IMR-90 (cell line): ENCODE measurements at regions not wholly inside any gene's neighbourhood (a gene's known extent, or its start where the extent isn't known, plus 50 kb on each side); places are given as distances from the start of the nearest gene placed in this dataset.

Experiments used
- ATAC-seq: fragments of 200-7000 bp; cut with Tn5 transposase; 2 replicates; pipeline ENCODE4 v1.9.1; 2020; ENCODE audit warnings: low read depth, mild to moderate bottlenecking, moderate library complexity
- BruUV-seq: library from RNA; stranded (reverse); fragments of 400-500 nt; replicated peaks from 2 replicates; lab custom pipeline; 2021; lab: Mats Ljungman, UMichigan
- CTCF ChIA-PET: fragments of 300-600 bp; formaldehyde crosslinking; extraction: SDS; loops from one replicate; lab custom pipeline; 2021; ENCODE audit warnings: antibody characterized with exemption; lab: Yijun Ruan, JAX
- POLR2A ChIA-PET: fragments of 300-600 bp; sonication (Branson Sonifier 250); formaldehyde crosslinking; loops from one replicate; lab custom pipeline; 2022; ENCODE audit warnings: antibody characterized with exemption; ENCODE audit not compliant: unreplicated experiment; lab: Charles Lee
- DNase-seq: peaks from one replicate; pipeline ENCODE4 v3.0.0; 2013
- H2AFZ ChIP-seq: replicated peaks from 2 replicates; pipeline ENCODE3; 2013; ENCODE audit warnings: low read length, mild to moderate bottlenecking; ENCODE audit not compliant: poor library complexity
- H2AK5ac ChIP-seq: 2 replicates; pipeline ENCODE4 v1.6.1; 2013; ENCODE audit warnings: low read depth, low read length, inconsistent platforms
- H2AK9ac ChIP-seq: replicated peaks from 2 replicates; pipeline ENCODE3; 2013; ENCODE audit warnings: mild to moderate bottlenecking, low read depth, low read length, moderate library complexity; ENCODE audit not compliant: poor library complexity
- H2BK120ac ChIP-seq: 2 replicates; pipeline ENCODE4 v1.6.1; 2013; ENCODE audit warnings: low read depth, low read length, inconsistent platforms
- H2BK15ac ChIP-seq: 3 replicates; pipeline ENCODE4 v1.6.1; 2013; ENCODE audit warnings: low read depth, low read length, inconsistent platforms
- H2BK20ac ChIP-seq: 2 replicates; pipeline ENCODE4 v1.6.1; 2013; ENCODE audit warnings: low read depth, mild to moderate bottlenecking, inconsistent platforms, low read length, moderate library complexity
- H2BK5ac ChIP-seq: 2 replicates; pipeline ENCODE4 v1.6.1; 2013; ENCODE audit warnings: mild to moderate bottlenecking, low read depth, low read length, inconsistent platforms; ENCODE audit not compliant: poor library complexity, severe bottlenecking
- H3K14ac ChIP-seq: replicated peaks from 2 replicates; pipeline ENCODE4 v1.6.1; 2013; ENCODE audit warnings: low read depth, low read length, inconsistent platforms
- H3K18ac ChIP-seq: 2 replicates; pipeline ENCODE4 v1.6.1; 2013; ENCODE audit warnings: low read depth, low read length, control low read depth
- H3K23ac ChIP-seq: 2 replicates; pipeline ENCODE4 v1.6.1; 2013; ENCODE audit warnings: low read depth, low read length, inconsistent platforms
- H3K27ac ChIP-seq: 2 replicates; pipeline ENCODE4 v1.5.1; 2013; ENCODE audit warnings: mild to moderate bottlenecking, control low read depth, low read length; ENCODE audit not compliant: insufficient read depth
- H3K27me3 ChIP-seq: 2 replicates; pipeline ENCODE4 v1.6.1; 2013; ENCODE audit warnings: low read length; ENCODE audit not compliant: control insufficient read depth, insufficient read depth
- H3K36me3 ChIP-seq: 2 replicates; pipeline ENCODE4 v1.6.1; 2013; ENCODE audit warnings: low read length, mixed read lengths; ENCODE audit not compliant: control insufficient read depth, insufficient read depth
- H3K4ac ChIP-seq: 2 replicates; pipeline ENCODE4 v1.6.1; 2013; ENCODE audit warnings: low read depth, low read length, inconsistent platforms
- H3K4me1 ChIP-seq: 2 replicates; pipeline ENCODE4 v1.6.1; 2013; ENCODE audit warnings: low read length, mixed read lengths; ENCODE audit not compliant: control insufficient read depth, insufficient read depth
- H3K4me2 ChIP-seq: 2 replicates; pipeline ENCODE4 v1.6.1; 2013; ENCODE audit warnings: low read depth, mild to moderate bottlenecking, control low read depth, low read length, moderate library complexity
- H3K4me3 ChIP-seq: 2 replicates; pipeline ENCODE4 v1.5.1; 2013; ENCODE audit warnings: low read depth, mild to moderate bottlenecking, control low read depth, low read length, moderate library complexity; ENCODE audit not compliant: insufficient read depth
- H3K56ac ChIP-seq: 2 replicates; pipeline ENCODE4 v1.6.1; 2013; ENCODE audit warnings: low read length, inconsistent platforms; ENCODE audit not compliant: insufficient read depth; ENCODE audit errors: extremely low read depth
- H3K79me1 ChIP-seq, 2 experiments: 2 replicates each; pipeline ENCODE4 v1.6.1; 2013; ENCODE audit warnings: low read length in 2 of 2, inconsistent platforms in 1 of 2, low read depth in 1 of 2
- H3K9ac ChIP-seq: 2 replicates; pipeline ENCODE4 v1.6.1; 2013; ENCODE audit warnings: low read depth, low read length, control low read depth
- H3K9me1 ChIP-seq: 2 replicates; pipeline ENCODE4 v1.6.1; 2013; ENCODE audit warnings: low read length, inconsistent platforms; ENCODE audit not compliant: insufficient read depth
- H3K9me3 ChIP-seq: 2 replicates; pipeline ENCODE4 v1.6.1; 2013; ENCODE audit warnings: low read length; ENCODE audit not compliant: control insufficient read depth, insufficient read depth
- H4K20me1 ChIP-seq: 2 replicates; pipeline ENCODE4 v1.6.1; 2013; ENCODE audit warnings: low read length, inconsistent platforms; ENCODE audit not compliant: insufficient read depth
- H4K5ac ChIP-seq: 2 replicates; pipeline ENCODE4 v1.6.1; 2013; ENCODE audit warnings: mild to moderate bottlenecking, low read depth, low read length, control low read depth
- H4K8ac ChIP-seq, 2 experiments: 2 replicates each; pipeline ENCODE4 v1.6.1; 2013; ENCODE audit warnings: low read depth in 2 of 2, low read length in 2 of 2, control low read depth in 1 of 2, inconsistent platforms in 1 of 2
- H4K91ac ChIP-seq: 2 replicates; pipeline ENCODE4 v1.6.1; 2013; ENCODE audit warnings: low read depth, low read length, inconsistent platforms; ENCODE audit not compliant: insufficient read depth
- MAZ ChIP-seq: IDR thresholded peaks from 2 replicates; pipeline ENCODE4 v1.6.1; 2012; ENCODE audit warnings: low read depth, mild to moderate bottlenecking, low read length, improper control_type of control experiment, moderate library complexity, borderline replicate concordance
- MXI1 ChIP-seq: IDR thresholded peaks from 2 replicates; pipeline ENCODE4 v1.6.1; 2012; ENCODE audit warnings: low read depth, mild to moderate bottlenecking, low read length, moderate library complexity, borderline replicate concordance
- NFE2L2 ChIP-seq: fragments of 150-350 bp; IDR thresholded peaks from 2 replicates; pipeline ENCODE4 v1.6.1; 2016; ENCODE audit warnings: low read depth, mild to moderate bottlenecking, low read length
- RCOR1 ChIP-seq: IDR thresholded peaks from 2 replicates; pipeline ENCODE4 v1.6.1; 2012; ENCODE audit warnings: mild to moderate bottlenecking, low read length, improper control_type of control experiment; ENCODE audit not compliant: insufficient replicate concordance
- RFX5 ChIP-seq: IDR thresholded peaks from 2 replicates; pipeline ENCODE4 v1.8.0; 2012; ENCODE audit warnings: low read depth, mild to moderate bottlenecking, low read length, moderate library complexity
- SMC3 ChIP-seq: fragments of 150-350 bp; IDR thresholded peaks from 2 replicates; pipeline ENCODE4 v1.6.1; 2016; ENCODE audit warnings: low read depth, mild to moderate bottlenecking, antibody characterized with exemption, low read length, moderate library complexity
- WGBS, 2 experiments: methylation state at CpG; one replicate each; pipeline versions ENCODE4 v1.1.5 to v1.1.7; 2013; ENCODE audit warnings: missing lambda C conversion rate in 2 of 2; ENCODE audit not compliant: insufficient read length in 1 of 2; ENCODE audit errors: extremely low coverage in 2 of 2; 5-methylcytosine and 5-hydroxymethylcytosine counted together
- dilution Hi-C: fragments of 300-500 bp; cut with HindIII; formaldehyde crosslinking; loops from one replicate; pipeline ENCODE4 v1.14.3; 2018; ENCODE audit warnings: low sequenced_read_pairs; ENCODE audit not compliant: unreplicated experiment
- in situ Hi-C: fragments of 300-500 bp; cut with MboI; formaldehyde crosslinking; loops from 3 replicates; pipeline ENCODE4 v1.14.3; 2019; ENCODE audit warnings: low sequenced_read_pairs, inconsistent platforms, mixed read lengths
- intact Hi-C: fragments of 100-400 bp; cut with micrococcal nuclease; formaldehyde crosslinking; loops from 2 replicates; pipeline ENCODE4 v1.10.0; 2022

DNA sequence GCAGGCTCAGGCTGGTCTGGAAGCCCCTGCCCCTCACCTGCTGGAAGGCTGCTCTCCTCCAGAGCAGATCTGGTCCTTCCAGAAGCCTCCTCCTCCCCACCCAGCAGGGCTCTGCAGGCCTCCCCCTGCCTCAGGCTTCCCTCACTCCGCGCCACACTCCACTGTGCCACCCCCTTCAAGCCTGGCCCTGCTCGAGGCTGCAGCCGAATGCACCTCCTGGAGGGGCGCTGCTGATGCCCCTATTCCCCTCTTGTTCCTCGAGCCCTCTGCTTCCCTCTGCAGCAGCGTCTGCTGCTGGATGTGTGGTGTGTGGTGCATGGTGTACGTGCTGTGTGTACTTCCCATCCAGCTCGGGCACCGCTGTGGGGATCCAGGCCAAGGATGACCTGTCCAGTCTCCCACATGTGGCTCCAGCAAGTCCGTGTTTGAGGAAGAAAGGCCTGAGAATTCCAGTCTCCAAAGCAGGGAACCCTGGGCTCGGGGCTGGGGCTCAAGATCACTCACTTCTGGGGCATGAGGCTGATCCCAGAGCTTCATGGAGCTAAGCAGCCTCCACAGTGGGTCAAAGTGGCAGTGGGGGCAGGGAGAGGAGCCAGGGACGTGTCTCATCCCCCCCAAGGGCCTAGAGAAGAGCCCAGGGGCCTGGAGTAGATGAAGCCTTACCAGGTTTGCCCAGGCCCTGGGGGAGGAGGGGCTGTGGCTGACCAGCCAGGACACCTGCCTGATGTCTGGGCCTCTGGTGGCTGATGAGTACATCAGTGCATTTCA lies 136.0 kb upstream of the C14orf180 start:
- H3K23ac ChIP-seq: no peak overlapping the region
- no peak overlapping the region for H3K14ac ChIP-seq
- no peak overlapping the region for H3K4ac ChIP-seq
- H2BK120ac ChIP-seq: no peak overlapping the region
- H3K4me2 ChIP-seq: no peak overlapping the region
- H2AK5ac ChIP-seq: no peak overlapping the region
- no peak overlapping the region for H2AK9ac ChIP-seq
- no peak overlapping the region for H3K56ac ChIP-seq
- POLR2A ChIA-PET: no interaction called here
- no peaks in the 10 kb centered on the region for H3K79me1 ChIP-seq
- no peaks in the 10 kb centered on the region for H3K27me3 ChIP-seq
- no peak overlapping the region for H2BK15ac ChIP-seq
- ATAC-seq (no peak), DNase-seq (no peak)
- no peak overlapping the region for H2BK5ac ChIP-seq
- H3K9me3 ChIP-seq: peaks cover 27% of the 10 kb centered on the region
- in situ Hi-C loops (no loop called here), dilution Hi-C loops (no loop called here), intact Hi-C loops (no loop called here)
- no peak overlapping the region for H2AFZ ChIP-seq
- no peaks in the 10 kb centered on the region for H3K4me1 ChIP-seq
- WGBS, 2 experiments: 34% methylated on average over 4 of the region's 13 CpGs; no CpG with 5 or more reads in 1 of the 2 experiments
- no peak overlapping the region for H3K27ac ChIP-seq
- TF ChIP-seq NFE2L2: no peak
- no peak for TF ChIP-seq MXI1
- no peak for TF ChIP-seq SMC3
- TF ChIP-seq MAZ: no peak
- TF ChIP-seq RCOR1: no peak
- TF ChIP-seq RFX5: no peak
- H3K18ac ChIP-seq: no peak overlapping the region
- H3K9me1 ChIP-seq: no peaks in the 10 kb centered on the region
- H4K8ac ChIP-seq: no peak overlapping the region
- H4K91ac ChIP-seq: no peak overlapping the region
- CTCF ChIA-PET: no interaction called here
- no peak overlapping the region for H3K9ac ChIP-seq
- H2BK20ac ChIP-seq: no peak overlapping the region
- no TSS peak for BruUV-seq
- H4K5ac ChIP-seq: no peak overlapping the region
- no peaks in the 10 kb centered on the region for H3K36me3 ChIP-seq
- H3K4me3 ChIP-seq: no peak overlapping the region
- H4K20me1 ChIP-seq: no peaks in the 10 kb centered on the region
